ENCODE measurements at regions not wholly inside any gene's neighbourhood (a gene's known extent, or its start where the extent isn't known, plus 50 kb on each side); places are given as distances from the start of the nearest gene placed in this dataset.

DNA sequence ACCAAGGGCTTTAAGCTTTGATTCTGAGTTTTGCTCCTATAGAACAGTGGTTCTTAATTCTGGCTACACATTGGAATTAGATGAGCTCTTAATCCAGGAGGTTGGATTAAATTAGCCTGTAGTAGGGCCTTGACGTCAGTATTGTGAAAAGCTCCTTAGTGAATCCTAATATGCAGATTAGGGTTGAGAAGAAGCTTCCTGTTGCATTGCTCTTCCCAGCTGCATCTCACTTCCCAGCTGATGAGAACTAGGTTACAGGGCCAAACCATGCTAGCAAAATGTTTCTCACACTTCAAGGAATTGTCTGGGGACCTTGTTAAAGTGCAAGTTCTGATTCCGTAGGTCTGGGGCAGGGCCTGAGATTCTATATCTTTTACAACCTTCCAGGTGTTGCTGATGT, 300.0 kb downstream of the ZSWIM6 start (continued):
- TF ChIP-seq, protein P1, sequence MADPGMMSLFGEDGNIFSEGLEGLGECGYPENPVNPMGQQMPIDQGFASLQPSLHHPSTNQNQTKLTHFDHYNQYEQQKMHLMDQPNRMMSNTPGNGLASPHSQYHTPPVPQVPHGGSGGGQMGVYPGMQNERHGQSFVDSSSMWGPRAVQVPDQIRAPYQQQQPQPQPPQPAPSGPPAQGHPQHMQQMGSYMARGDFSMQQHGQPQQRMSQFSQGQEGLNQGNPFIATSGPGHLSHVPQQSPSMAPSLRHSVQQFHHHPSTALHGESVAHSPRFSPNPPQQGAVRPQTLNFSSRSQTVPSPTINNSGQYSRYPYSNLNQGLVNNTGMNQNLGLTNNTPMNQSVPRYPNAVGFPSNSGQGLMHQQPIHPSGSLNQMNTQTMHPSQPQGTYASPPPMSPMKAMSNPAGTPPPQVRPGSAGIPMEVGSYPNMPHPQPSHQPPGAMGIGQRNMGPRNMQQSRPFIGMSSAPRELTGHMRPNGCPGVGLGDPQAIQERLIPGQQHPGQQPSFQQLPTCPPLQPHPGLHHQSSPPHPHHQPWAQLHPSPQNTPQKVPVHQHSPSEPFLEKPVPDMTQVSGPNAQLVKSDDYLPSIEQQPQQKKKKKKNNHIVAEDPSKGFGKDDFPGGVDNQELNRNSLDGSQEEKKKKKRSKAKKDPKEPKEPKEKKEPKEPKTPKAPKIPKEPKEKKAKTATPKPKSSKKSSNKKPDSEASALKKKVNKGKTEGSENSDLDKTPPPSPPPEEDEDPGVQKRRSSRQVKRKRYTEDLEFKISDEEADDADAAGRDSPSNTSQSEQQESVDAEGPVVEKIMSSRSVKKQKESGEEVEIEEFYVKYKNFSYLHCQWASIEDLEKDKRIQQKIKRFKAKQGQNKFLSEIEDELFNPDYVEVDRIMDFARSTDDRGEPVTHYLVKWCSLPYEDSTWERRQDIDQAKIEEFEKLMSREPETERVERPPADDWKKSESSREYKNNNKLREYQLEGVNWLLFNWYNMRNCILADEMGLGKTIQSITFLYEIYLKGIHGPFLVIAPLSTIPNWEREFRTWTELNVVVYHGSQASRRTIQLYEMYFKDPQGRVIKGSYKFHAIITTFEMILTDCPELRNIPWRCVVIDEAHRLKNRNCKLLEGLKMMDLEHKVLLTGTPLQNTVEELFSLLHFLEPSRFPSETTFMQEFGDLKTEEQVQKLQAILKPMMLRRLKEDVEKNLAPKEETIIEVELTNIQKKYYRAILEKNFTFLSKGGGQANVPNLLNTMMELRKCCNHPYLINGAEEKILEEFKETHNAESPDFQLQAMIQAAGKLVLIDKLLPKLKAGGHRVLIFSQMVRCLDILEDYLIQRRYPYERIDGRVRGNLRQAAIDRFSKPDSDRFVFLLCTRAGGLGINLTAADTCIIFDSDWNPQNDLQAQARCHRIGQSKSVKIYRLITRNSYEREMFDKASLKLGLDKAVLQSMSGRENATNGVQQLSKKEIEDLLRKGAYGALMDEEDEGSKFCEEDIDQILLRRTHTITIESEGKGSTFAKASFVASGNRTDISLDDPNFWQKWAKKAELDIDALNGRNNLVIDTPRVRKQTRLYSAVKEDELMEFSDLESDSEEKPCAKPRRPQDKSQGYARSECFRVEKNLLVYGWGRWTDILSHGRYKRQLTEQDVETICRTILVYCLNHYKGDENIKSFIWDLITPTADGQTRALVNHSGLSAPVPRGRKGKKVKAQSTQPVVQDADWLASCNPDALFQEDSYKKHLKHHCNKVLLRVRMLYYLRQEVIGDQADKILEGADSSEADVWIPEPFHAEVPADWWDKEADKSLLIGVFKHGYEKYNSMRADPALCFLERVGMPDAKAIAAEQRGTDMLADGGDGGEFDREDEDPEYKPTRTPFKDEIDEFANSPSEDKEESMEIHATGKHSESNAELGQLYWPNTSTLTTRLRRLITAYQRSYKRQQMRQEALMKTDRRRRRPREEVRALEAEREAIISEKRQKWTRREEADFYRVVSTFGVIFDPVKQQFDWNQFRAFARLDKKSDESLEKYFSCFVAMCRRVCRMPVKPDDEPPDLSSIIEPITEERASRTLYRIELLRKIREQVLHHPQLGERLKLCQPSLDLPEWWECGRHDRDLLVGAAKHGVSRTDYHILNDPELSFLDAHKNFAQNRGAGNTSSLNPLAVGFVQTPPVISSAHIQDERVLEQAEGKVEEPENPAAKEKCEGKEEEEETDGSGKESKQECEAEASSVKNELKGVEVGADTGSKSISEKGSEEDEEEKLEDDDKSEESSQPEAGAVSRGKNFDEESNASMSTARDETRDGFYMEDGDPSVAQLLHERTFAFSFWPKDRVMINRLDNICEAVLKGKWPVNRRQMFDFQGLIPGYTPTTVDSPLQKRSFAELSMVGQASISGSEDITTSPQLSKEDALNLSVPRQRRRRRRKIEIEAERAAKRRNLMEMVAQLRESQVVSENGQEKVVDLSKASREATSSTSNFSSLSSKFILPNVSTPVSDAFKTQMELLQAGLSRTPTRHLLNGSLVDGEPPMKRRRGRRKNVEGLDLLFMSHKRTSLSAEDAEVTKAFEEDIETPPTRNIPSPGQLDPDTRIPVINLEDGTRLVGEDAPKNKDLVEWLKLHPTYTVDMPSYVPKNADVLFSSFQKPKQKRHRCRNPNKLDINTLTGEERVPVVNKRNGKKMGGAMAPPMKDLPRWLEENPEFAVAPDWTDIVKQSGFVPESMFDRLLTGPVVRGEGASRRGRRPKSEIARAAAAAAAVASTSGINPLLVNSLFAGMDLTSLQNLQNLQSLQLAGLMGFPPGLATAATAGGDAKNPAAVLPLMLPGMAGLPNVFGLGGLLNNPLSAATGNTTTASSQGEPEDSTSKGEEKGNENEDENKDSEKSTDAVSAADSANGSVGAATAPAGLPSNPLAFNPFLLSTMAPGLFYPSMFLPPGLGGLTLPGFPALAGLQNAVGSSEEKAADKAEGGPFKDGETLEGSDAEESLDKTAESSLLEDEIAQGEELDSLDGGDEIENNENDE (IDR thresholded peaks at IDR 0.05; ENCODE audit: insufficient replicate concordance, low read length), result no peak
- no peak for TF ChIP-seq SRF (IDR thresholded peaks at IDR 0.05; ENCODE audit: low read depth, low read length)
- TF ChIP-seq KDM1A (IDR thresholded peaks at IDR 0.05; ENCODE audit: borderline replicate concordance, low read length), result no peak
- TF ChIP-seq CBX8 (IDR thresholded peaks at IDR 0.05; ENCODE audit: borderline replicate concordance, low read depth, low read length), result no peak
- TF ChIP-seq HDAC2 (IDR thresholded peaks at IDR 0.05; ENCODE audit: borderline replicate concordance in 1 of 2, low read depth in 2 of 2, low read length in 2 of 2), result no peak
- TF ChIP-seq CHD1 (IDR thresholded peaks at IDR 0.05; ENCODE audit: low read depth, low read length), result no peak
- no peak for TF ChIP-seq JUN (IDR thresholded peaks at IDR 0.05; ENCODE audit: low read depth, low read length)
- TF ChIP-seq CTBP2 (IDR thresholded peaks at IDR 0.05; ENCODE audit: borderline replicate concordance, insufficient read depth, insufficient read length, low read length), result no peak
- TF ChIP-seq RNF2 (IDR thresholded peaks at IDR 0.05; ENCODE audit: borderline replicate concordance, low read depth, low read length, missing control alignments, poor library complexity, severe bottlenecking), result no peak
- no peak for TF ChIP-seq PHF8 (conservative IDR thresholded peaks at IDR 0.05; ENCODE audit: low read depth, low read length)
